ENCODE measurements at regions not wholly inside any gene's neighbourhood (a gene's known extent, or its start where the extent isn't known, plus 50 kb on each side); places are given as distances from the start of the nearest gene placed in this dataset.

DNA sequence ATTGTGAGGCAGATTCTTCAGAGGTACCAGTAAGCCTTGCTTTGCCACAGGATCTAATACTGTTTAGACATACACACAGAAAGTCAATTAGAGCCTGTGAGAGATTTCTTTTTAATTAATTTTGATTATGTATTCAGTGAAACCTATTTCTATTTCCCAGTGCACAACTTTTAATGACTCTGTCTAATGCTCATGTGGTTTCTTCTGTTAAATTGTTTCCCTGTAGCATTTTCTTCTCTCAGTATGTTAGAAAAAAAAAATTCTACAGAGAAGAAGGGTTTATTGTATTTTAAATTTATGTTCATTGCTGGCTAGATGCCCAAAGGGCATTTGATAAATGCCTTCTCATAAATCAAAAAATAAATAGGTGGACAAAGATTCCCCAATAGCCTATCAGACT lies 293.7 kb downstream of the C6orf118 start (continued):
- TF ChIP-seq SPEN (CRISPR knock-in tag; IDR thresholded peaks at IDR 0.05; ENCODE audit: low read depth) (no peak), ZNF30 (CRISPR knock-in tag; IDR thresholded peaks at IDR 0.05) (no peak), CENPT (CRISPR knock-in tag; IDR thresholded peaks at IDR 0.05; ENCODE audit: low read depth) (no peak), ZNF180 (CRISPR knock-in tag; IDR thresholded peaks at IDR 0.05; ENCODE audit: borderline replicate concordance, low read depth) (no peak)
- TF ChIP-seq, protein P1, sequence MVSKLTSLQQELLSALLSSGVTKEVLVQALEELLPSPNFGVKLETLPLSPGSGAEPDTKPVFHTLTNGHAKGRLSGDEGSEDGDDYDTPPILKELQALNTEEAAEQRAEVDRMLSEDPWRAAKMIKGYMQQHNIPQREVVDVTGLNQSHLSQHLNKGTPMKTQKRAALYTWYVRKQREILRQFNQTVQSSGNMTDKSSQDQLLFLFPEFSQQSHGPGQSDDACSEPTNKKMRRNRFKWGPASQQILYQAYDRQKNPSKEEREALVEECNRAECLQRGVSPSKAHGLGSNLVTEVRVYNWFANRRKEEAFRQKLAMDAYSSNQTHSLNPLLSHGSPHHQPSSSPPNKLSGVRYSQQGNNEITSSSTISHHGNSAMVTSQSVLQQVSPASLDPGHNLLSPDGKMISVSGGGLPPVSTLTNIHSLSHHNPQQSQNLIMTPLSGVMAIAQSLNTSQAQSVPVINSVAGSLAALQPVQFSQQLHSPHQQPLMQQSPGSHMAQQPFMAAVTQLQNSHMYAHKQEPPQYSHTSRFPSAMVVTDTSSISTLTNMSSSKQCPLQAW (CRISPR knock-in tag; IDR thresholded peaks at IDR 0.05) = no peak
- TF ChIP-seq, protein P2, sequence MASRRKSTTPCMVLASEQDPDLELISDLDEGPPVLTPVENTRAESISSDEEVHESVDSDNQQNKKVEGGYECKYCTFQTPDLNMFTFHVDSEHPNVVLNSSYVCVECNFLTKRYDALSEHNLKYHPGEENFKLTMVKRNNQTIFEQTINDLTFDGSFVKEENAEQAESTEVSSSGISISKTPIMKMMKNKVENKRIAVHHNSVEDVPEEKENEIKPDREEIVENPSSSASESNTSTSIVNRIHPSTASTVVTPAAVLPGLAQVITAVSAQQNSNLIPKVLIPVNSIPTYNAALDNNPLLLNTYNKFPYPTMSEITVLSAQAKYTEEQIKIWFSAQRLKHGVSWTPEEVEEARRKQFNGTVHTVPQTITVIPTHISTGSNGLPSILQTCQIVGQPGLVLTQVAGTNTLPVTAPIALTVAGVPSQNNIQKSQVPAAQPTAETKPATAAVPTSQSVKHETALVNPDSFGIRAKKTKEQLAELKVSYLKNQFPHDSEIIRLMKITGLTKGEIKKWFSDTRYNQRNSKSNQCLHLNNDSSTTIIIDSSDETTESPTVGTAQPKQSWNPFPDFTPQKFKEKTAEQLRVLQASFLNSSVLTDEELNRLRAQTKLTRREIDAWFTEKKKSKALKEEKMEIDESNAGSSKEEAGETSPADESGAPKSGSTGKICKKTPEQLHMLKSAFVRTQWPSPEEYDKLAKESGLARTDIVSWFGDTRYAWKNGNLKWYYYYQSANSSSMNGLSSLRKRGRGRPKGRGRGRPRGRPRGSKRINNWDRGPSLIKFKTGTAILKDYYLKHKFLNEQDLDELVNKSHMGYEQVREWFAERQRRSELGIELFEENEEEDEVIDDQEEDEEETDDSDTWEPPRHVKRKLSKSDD (CRISPR knock-in tag; IDR thresholded peaks at IDR 0.05; ENCODE audit: low read depth) = no peak

DNA sequence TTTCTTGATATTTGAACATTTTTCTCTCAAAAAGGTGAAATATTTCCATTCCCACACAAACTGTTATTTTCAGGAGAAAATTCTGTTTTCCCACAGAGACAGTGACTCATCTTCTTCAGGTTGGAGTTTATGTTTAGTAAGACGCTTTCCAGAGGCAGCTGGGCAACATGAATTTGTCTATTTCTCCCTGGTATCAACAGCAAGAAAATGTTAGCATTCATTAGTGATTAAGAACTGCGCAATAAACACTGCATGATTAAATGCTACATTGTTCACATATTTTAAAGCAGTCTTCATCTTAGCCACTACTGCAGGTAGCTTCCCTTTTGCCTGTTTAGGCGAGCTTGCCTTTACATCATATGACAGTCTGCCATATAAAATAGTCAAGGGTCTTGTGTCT lies 295.7 kb downstream of the C6orf118 start:
- intact Hi-C loops (cut with micrococcal nuclease; ENCODE audit: unreplicated experiment) = no loop called here
- no peaks in the 10 kb centered on the region for H3K27me3 ChIP-seq (ENCODE audit: control insufficient read depth in 1 of 2, insufficient read depth in 2 of 2, low read length in 2 of 2)
- FAIRE-seq (no peak), ATAC-seq (no peak), DNase-seq (ENCODE audit: low spot score) (no peak)
- no peak overlapping the region for H3K4me3 ChIP-seq (replicated peaks in 1 of 3; ENCODE audit: insufficient read depth in 1 of 3, low read depth in 2 of 3, low read length in 3 of 3)
- no peaks in the 10 kb centered on the region for H4K20me1 ChIP-seq (ENCODE audit: insufficient read depth, low read length)
- H3K36me3 ChIP-seq (replicated peaks in 1 of 2; ENCODE audit: control insufficient read depth in 1 of 2, insufficient read depth in 2 of 2, low read length in 2 of 2) = no peaks in the 10 kb centered on the region
- no peaks in the 10 kb centered on the region for H3K4me1 ChIP-seq (ENCODE audit: insufficient read depth, low read length)
- ChIA-PET CTCF (ENCODE audit: low intra/inter-chr PET ratio, low total read pairs) (no interaction called here), POLR2A (no interaction called here)
- no TSS peak for BruUV-seq (replicated peaks)
- peaks cover 81% of the 10 kb centered on the region for H3K9me3 ChIP-seq (ENCODE audit: low read length)
- no peak overlapping the region for H3K4me2 ChIP-seq (ENCODE audit: low read depth, low read length)
- no peak overlapping the region for H3K27ac ChIP-seq (ENCODE audit: extremely low read length, insufficient read depth, low read length)
- no peaks in the 10 kb centered on the region for H3K79me2 ChIP-seq (ENCODE audit: insufficient read depth, low read length)
- H2AFZ ChIP-seq (ENCODE audit: low read length) = no peak overlapping the region
- 3% methylated on average over 3 of the region's 3 CpGs for WGBS (ENCODE audit: low lambda C conversion rate)
- in situ Hi-C loops (cut with HindIII; ENCODE audit: extremely low pct_ligation_motif_present, low pct_unique_long_range_greater_than_20kb) = no loop called here
- H3K9ac ChIP-seq (ENCODE audit: insufficient read depth, low read depth, low read length) = no peak overlapping the region
- TF ChIP-seq, protein P3, sequence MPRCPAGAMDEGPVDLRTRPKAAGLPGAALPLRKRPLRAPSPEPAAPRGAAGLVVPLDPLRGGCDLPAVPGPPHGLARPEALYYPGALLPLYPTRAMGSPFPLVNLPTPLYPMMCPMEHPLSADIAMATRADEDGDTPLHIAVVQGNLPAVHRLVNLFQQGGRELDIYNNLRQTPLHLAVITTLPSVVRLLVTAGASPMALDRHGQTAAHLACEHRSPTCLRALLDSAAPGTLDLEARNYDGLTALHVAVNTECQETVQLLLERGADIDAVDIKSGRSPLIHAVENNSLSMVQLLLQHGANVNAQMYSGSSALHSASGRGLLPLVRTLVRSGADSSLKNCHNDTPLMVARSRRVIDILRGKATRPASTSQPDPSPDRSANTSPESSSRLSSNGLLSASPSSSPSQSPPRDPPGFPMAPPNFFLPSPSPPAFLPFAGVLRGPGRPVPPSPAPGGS (CRISPR knock-in tag; IDR thresholded peaks at IDR 0.05) = no peak
- no peak for TF ChIP-seq ZNF570 (CRISPR knock-in tag; IDR thresholded peaks at IDR 0.05; ENCODE audit: borderline replicate concordance)
- no peak for TF ChIP-seq ZNF510 (CRISPR knock-in tag; IDR thresholded peaks at IDR 0.05; ENCODE audit: low read depth)
- TF ChIP-seq TCF7L2 (IDR thresholded peaks at IDR 0.05; ENCODE audit: low read depth, low read length) = no peak
- no peak for TF ChIP-seq ZBTB20 (CRISPR knock-in tag; IDR thresholded peaks at IDR 0.05; ENCODE audit: borderline replicate concordance, low read depth)
- TF ChIP-seq TBP (CRISPR knock-in tag; IDR thresholded peaks at IDR 0.05) = no peak
- TF ChIP-seq NCOA1 (CRISPR knock-in tag; IDR thresholded peaks at IDR 0.05) = no peak
- TF ChIP-seq ZNF44 (CRISPR knock-in tag; IDR thresholded peaks at IDR 0.05) = no peak
- no peak for TF ChIP-seq MAFF (IDR thresholded peaks at IDR 0.05; ENCODE audit: low read depth, low read length)
- no peak for TF ChIP-seq AHR (CRISPR knock-in tag; IDR thresholded peaks at IDR 0.05)
- no peak for TF ChIP-seq SRSF4 (IDR thresholded peaks at IDR 0.05; ENCODE audit: low read depth, low read length, poor library complexity, severe bottlenecking)
- TF ChIP-seq ZNF234 (CRISPR knock-in tag; conservative IDR thresholded peaks at IDR 0.05) = no peak

Measured in HepG2 (cell line).